NCI-H446 treated with DMSO at 0.1 percent for 48 hours (cell line): ENCODE measurements at regions not wholly inside any gene's neighbourhood (a gene's known extent, or its start where the extent isn't known, plus 50 kb on each side); places are given as distances from the start of the nearest gene placed in this dataset.

ENCODE experiments used
- DNase-seq: peaks from one replicate; lab custom pipeline; 2025; lab: John Stamatoyannopoulos, UW

- no peak for DNase-seq
These were observed 290.1 kb upstream of the HDAC4 start for GRCh38 chr2:239690651-239691631.

GRCh38 chr2:239689985-239690384, 289.2 kb upstream of the HDAC4 start:
- DNase-seq: no peak

GRCh38 chr2:239689410-239689809, 288.6 kb upstream of the HDAC4 start:
- DNase-seq: no peak

- DNase-seq: no peak
These were observed 288.0 kb upstream of the HDAC4 start for GRCh38 chr2:239688840-239689239.

- DNase-seq: no peak
These were observed 287.4 kb upstream of the HDAC4 start for GRCh38 chr2:239688122-239688681.

- DNase-seq: no peak
These were observed 286.6 kb upstream of the HDAC4 start for GRCh38 chr2:239687441-239687840.

- DNase-seq: no peak
These were observed 285.1 kb upstream of the HDAC4 start for GRCh38 chr2:239685965-239686364.

GRCh38 chr2:239685556-239685955, 284.7 kb upstream of the HDAC4 start:
- DNase-seq: no peak

- no peak for DNase-seq
These were observed 284.2 kb upstream of the HDAC4 start for GRCh38 chr2:239684996-239685395.

GRCh38 chr2:239684271-239684810, 283.5 kb upstream of the HDAC4 start:
- no peak for DNase-seq

GRCh38 chr2:239682518-239682917, 281.7 kb upstream of the HDAC4 start:
- DNase-seq: no peak

- DNase-seq: no peak
These were observed 278.9 kb upstream of the HDAC4 start for GRCh38 chr2:239679755-239680154.

- DNase-seq: no peak
These were observed 278.0 kb upstream of the HDAC4 start for GRCh38 chr2:239678666-239679296.

- DNase-seq: no peak
These were observed 277.3 kb upstream of the HDAC4 start for GRCh38 chr2:239678186-239678490.

GRCh38 chr2:239677453-239678185, 276.8 kb upstream of the HDAC4 start:
- no peak for DNase-seq

- DNase-seq: no peak
These were observed 276.1 kb upstream of the HDAC4 start for GRCh38 chr2:239676716-239677452.

GRCh38 chr2:239675826-239676715, 275.3 kb upstream of the HDAC4 start:
- no peak for DNase-seq

- no peak for DNase-seq
These were observed 274.4 kb upstream of the HDAC4 start for GRCh38 chr2:239674981-239675825.
